Fibroblast of lung (primary cell): ENCODE measurements at regions not wholly inside any gene's neighbourhood (a gene's known extent, or its start where the extent isn't known, plus 50 kb on each side); places are given as distances from the start of the nearest gene placed in this dataset.
"Not testable (repeated sequence)": the region's sequence is repeated elsewhere in the genome, so short reads cannot be mapped to it uniquely, and the experiment has no call there.

ENCODE experiments used
- DNase-seq, 2 donors: peaks; one replicate each; pipeline versions ENCODE4 v3.0.0 to v3.0.0-alpha.2; 2010; ENCODE audit warnings: low read depth in 2 of 2
- H2AFZ ChIP-seq: 2 replicates; pipeline ENCODE4 v1.5.1; 2012; ENCODE audit warnings: low read length, control low read depth, inconsistent platforms
- H3K27ac ChIP-seq: 2 replicates; pipeline ENCODE4 v1.5.1; 2011; ENCODE audit warnings: low read length, control low read depth; ENCODE audit not compliant: insufficient read depth
- H3K27me3 ChIP-seq: 2 replicates; pipeline ENCODE4 v1.5.1; 2011; ENCODE audit warnings: mild to moderate bottlenecking, low read length; ENCODE audit not compliant: control insufficient read depth, insufficient read depth
- H3K36me3 ChIP-seq: 2 replicates; pipeline ENCODE4 v1.5.1; 2011; ENCODE audit warnings: low read length; ENCODE audit not compliant: control insufficient read depth, insufficient read depth
- H3K4me1 ChIP-seq: 2 replicates; pipeline ENCODE4 v1.5.1; 2011; ENCODE audit warnings: low read length; ENCODE audit not compliant: control insufficient read depth, insufficient read depth; ENCODE audit errors: extremely low read depth
- H3K4me2 ChIP-seq: 2 replicates; pipeline ENCODE4 v1.5.1; 2011; ENCODE audit warnings: low read length, control low read depth; ENCODE audit not compliant: insufficient read depth; ENCODE audit errors: extremely low read depth
- H3K4me3 ChIP-seq, 4 experiments: fragments of 200-600 bp in 1 of 4; sonication (generic) in 1 of 4; replicated peaks in 1 of 4; 2 replicates each; pipeline ENCODE4 v1.5.1; 2011 to 2016; ENCODE audit warnings: low read length in 4 of 4, low read depth in 3 of 4, mild to moderate bottlenecking in 3 of 4, control low read depth in 2 of 4, inconsistent platforms in 1 of 4, mixed read lengths in 1 of 4; ENCODE audit not compliant: insufficient read depth in 1 of 4; ENCODE audit errors: control extremely low read depth in 1 of 4
- H3K79me2 ChIP-seq: 2 replicates; pipeline ENCODE4 v1.5.1; 2012; ENCODE audit warnings: mild to moderate bottlenecking, low read length, inconsistent platforms; ENCODE audit not compliant: control insufficient read depth, insufficient read depth
- H3K9ac ChIP-seq: 2 replicates; pipeline ENCODE4 v1.5.1; 2011; ENCODE audit warnings: mild to moderate bottlenecking, low read length, control low read depth; ENCODE audit not compliant: insufficient read depth
- H3K9me3 ChIP-seq: 2 replicates; pipeline ENCODE4 v1.5.1; 2012; ENCODE audit warnings: low read depth, low read length; ENCODE audit not compliant: control insufficient read depth, insufficient read depth
- H4K20me1 ChIP-seq: 2 replicates; pipeline ENCODE4 v1.5.1; 2011; ENCODE audit warnings: low read length; ENCODE audit not compliant: control insufficient read depth, insufficient read depth; ENCODE audit errors: extremely low read depth
- CTCF ChIP-seq, 2 donors: IDR thresholded peaks in 1 of 2; conservative IDR thresholded peaks in 1 of 2; 1 replicate in 1 of 2; 2 replicates in 1 of 2; pipeline ENCODE4 v1.5.1; 2011 to 2012; ENCODE audit warnings: low read length in 2 of 2, control low read depth in 1 of 2, inconsistent platforms in 1 of 2, low read depth in 1 of 2, mild to moderate bottlenecking in 1 of 2
- EZH2 ChIP-seq: IDR thresholded peaks from 2 replicates; pipeline ENCODE4 v1.5.1; 2012; ENCODE audit warnings: low read length, control low read depth, mild to moderate bottlenecking; ENCODE audit errors: missing control alignments

GRCh38 chr1:90864681-90865080 lies 147.6 kb upstream of the BARHL2 start:
- Histone ChIP-seq H3K4me2 (no peak overlapping the region), H3K27me3 (no peaks in the 10 kb centered on the region), H2AFZ (no peak overlapping the region), H3K9ac (no peak overlapping the region), H3K27ac (no peak overlapping the region), H3K79me2 (no peaks in the 10 kb centered on the region), H3K9me3 (no peaks in the 10 kb centered on the region), H3K4me3 (no peak overlapping the region), H3K4me1 (no peaks in the 10 kb centered on the region), H4K20me1 (no peaks in the 10 kb centered on the region), H3K36me3 (no peaks in the 10 kb centered on the region)
- TF ChIP-seq CTCF (conservative IDR thresholded peaks at IDR 0.05 in 1 of 2, IDR thresholded peaks at IDR 0.05 in 1 of 2; ENCODE audit: low read depth in 1 of 2, low read length in 2 of 2) = no peak
- no peak for DNase-seq

GRCh38 chr1:90862782-90863181 lies 145.7 kb upstream of the BARHL2 start:
- TF ChIP-seq EZH2 = no peak
- TF ChIP-seq CTCF (conservative IDR thresholded peaks at IDR 0.05 in 1 of 2, IDR thresholded peaks at IDR 0.05 in 1 of 2; ENCODE audit: low read depth in 1 of 2, low read length in 2 of 2) = no peak
- H3K27me3 ChIP-seq = no peaks in the 10 kb centered on the region
- no peak overlapping the region for H2AFZ ChIP-seq
- no peaks in the 10 kb centered on the region for H3K36me3 ChIP-seq
- DNase-seq = no peak
- no peaks in the 10 kb centered on the region for H3K4me1 ChIP-seq
- no peaks in the 10 kb centered on the region for H3K9me3 ChIP-seq
- no peaks in the 10 kb centered on the region for H3K79me2 ChIP-seq
- no peaks in the 10 kb centered on the region for H4K20me1 ChIP-seq
- no peak overlapping the region for H3K27ac ChIP-seq
- no peak overlapping the region for H3K9ac ChIP-seq
- H3K4me3 ChIP-seq = no peak overlapping the region
- no peak overlapping the region for H3K4me2 ChIP-seq

DNA sequence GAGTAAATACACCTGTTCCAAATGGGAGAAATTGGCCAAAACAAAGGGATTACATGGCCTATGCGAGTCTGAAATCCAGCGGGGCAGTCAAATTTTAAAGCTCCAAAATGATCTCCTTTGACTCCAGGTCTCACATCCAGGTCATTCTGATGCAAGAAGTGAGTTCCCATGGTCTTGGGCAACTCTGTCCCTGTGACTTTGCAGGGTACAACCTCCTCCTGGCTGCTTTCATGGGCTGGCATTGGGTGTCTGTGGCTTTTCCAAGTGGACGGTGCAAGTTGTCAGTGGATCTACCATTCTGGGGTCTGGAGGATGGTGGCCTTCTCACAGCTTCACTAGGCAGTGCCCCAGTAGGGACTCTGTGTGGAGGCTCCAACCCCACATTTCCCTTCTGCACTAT lies 144.3 kb upstream of the BARHL2 start:
- H3K4me1 ChIP-seq, H3K27ac ChIP-seq, H3K27me3 ChIP-seq, H3K36me3 ChIP-seq, DNase-seq, H3K4me2 ChIP-seq, H3K9ac ChIP-seq, H2AFZ ChIP-seq, H4K20me1 ChIP-seq, H3K4me3 ChIP-seq, H3K9me3 ChIP-seq, H3K79me2 ChIP-seq: not testable (repeated sequence)
